ENCODE measurements at regions not wholly inside any gene's neighbourhood (a gene's known extent, or its start where the extent isn't known, plus 50 kb on each side); places are given as distances from the start of the nearest gene placed in this dataset.

- DNase-seq, result no peak
These were observed 216.9 kb downstream of the HAPSTR1 start for GRCh38 chr16:9308356-9308801.

- DNase-seq, result no peak
These were observed 217.4 kb downstream of the HAPSTR1 start for GRCh38 chr16:9308850-9309249.

GRCh38 chr16:9309844-9310243 lies 218.4 kb downstream of the HAPSTR1 start:
- no peak for DNase-seq

- peak in 1 of 3 donors; percentile 26 for DNase-seq
These were observed 220.0 kb downstream of the HAPSTR1 start for GRCh38 chr16:9311303-9311954.

- DNase-seq, result no peak
These were observed 224.6 kb downstream of the HAPSTR1 start for GRCh38 chr16:9316008-9316407.

GRCh38 chr16:9316615-9317014 lies 225.2 kb downstream of the HAPSTR1 start:
- no peak for DNase-seq

- DNase-seq, result no peak
These were observed 227.3 kb downstream of the HAPSTR1 start for GRCh38 chr16:9318764-9319163.

GRCh38 chr16:9322769-9323168 lies 231.3 kb downstream of the HAPSTR1 start:
- no peak for DNase-seq

GRCh38 chr16:9323170-9323569 lies 231.7 kb downstream of the HAPSTR1 start:
- DNase-seq, result no peak

GRCh38 chr16:9327253-9327652 lies 235.8 kb downstream of the HAPSTR1 start:
- no peak for DNase-seq

- no peak for DNase-seq
These were observed 237.0 kb downstream of the HAPSTR1 start for GRCh38 chr16:9328411-9328810.

GRCh38 chr16:9330095-9330494 lies 238.7 kb downstream of the HAPSTR1 start:
- no peak for DNase-seq

- DNase-seq, result no peak
These were observed 240.1 kb downstream of the HAPSTR1 start for GRCh38 chr16:9331503-9331902.

GRCh38 chr16:9332574-9333148 lies 241.2 kb downstream of the HAPSTR1 start:
- no peak for DNase-seq

- no peak for DNase-seq
These were observed 242.0 kb downstream of the HAPSTR1 start for GRCh38 chr16:9333469-9333868.

- DNase-seq, result no peak
These were observed 242.7 kb downstream of the HAPSTR1 start for GRCh38 chr16:9334103-9334502.

- DNase-seq, result no peak
These were observed 246.0 kb downstream of the HAPSTR1 start for GRCh38 chr16:9337308-9338032.

- DNase-seq, result no peak
These were observed 246.6 kb downstream of the HAPSTR1 start for GRCh38 chr16:9338068-9338467.

- no peak for DNase-seq
These were observed 247.1 kb downstream of the HAPSTR1 start for GRCh38 chr16:9338510-9338909.

GRCh38 chr16:9340526-9341256 lies 249.2 kb downstream of the HAPSTR1 start:
- DNase-seq, result no peak

GRCh38 chr16:9343276-9343675 lies 251.8 kb downstream of the HAPSTR1 start:
- no peak for DNase-seq

GRCh38 chr16:9344508-9344907 lies 253.1 kb downstream of the HAPSTR1 start:
- peak in 1 of 3 donors; percentile 12 for DNase-seq

- no peak for DNase-seq
These were observed 253.6 kb downstream of the HAPSTR1 start for GRCh38 chr16:9345046-9345445.

All from suppressor macrophage treated with lipopolysaccharide for 1 hour (primary cell).